Activated naive CD4-positive, alpha-beta T cell treated with anti-CD3 and anti-CD28 coated beads for 36 hours (primary cell): ENCODE measurements at regions not wholly inside any gene's neighbourhood (a gene's known extent, or its start where the extent isn't known, plus 50 kb on each side); places are given as distances from the start of the nearest gene placed in this dataset.

ENCODE experiments used
- CTCF ChIA-PET: fragments of 350-600 bp; sonication (Branson Sonifier 250); formaldehyde crosslinking; loops from one replicate; lab custom pipeline; 2021; ENCODE audit warnings: antibody characterized with exemption; lab: Charles Lee
- DNase-seq: peaks from one replicate; pipeline ENCODE4 v3.0.0-alpha.2; 2020
- H3K27ac Mint-ChIP-seq: one replicate; pipeline ENCODE4 v1.8.0; 2021; ENCODE audit warnings: mild to moderate bottlenecking, mixed read lengths
- H3K27me3 Mint-ChIP-seq: one replicate; pipeline ENCODE4 v1.8.0; 2021; ENCODE audit warnings: low read depth, mixed read lengths
- H3K36me3 Mint-ChIP-seq: one replicate; pipeline ENCODE4 v1.8.0; 2021; ENCODE audit warnings: low read depth, mixed read lengths
- H3K4me1 Mint-ChIP-seq: one replicate; pipeline ENCODE4 v1.8.0; 2021; ENCODE audit warnings: low read depth, mixed read lengths
- H3K4me3 Mint-ChIP-seq: one replicate; pipeline ENCODE4 v1.8.0; 2021; ENCODE audit warnings: mild to moderate bottlenecking, moderate library complexity, mixed read lengths
- H3K9me3 Mint-ChIP-seq: one replicate; pipeline ENCODE4 v1.8.0; 2021; ENCODE audit warnings: mixed read lengths
- intact Hi-C: fragments of 100-400 bp; cut with micrococcal nuclease; formaldehyde crosslinking; loops from one replicate; pipeline ENCODE4 v1.15.1; 2023

DNA sequence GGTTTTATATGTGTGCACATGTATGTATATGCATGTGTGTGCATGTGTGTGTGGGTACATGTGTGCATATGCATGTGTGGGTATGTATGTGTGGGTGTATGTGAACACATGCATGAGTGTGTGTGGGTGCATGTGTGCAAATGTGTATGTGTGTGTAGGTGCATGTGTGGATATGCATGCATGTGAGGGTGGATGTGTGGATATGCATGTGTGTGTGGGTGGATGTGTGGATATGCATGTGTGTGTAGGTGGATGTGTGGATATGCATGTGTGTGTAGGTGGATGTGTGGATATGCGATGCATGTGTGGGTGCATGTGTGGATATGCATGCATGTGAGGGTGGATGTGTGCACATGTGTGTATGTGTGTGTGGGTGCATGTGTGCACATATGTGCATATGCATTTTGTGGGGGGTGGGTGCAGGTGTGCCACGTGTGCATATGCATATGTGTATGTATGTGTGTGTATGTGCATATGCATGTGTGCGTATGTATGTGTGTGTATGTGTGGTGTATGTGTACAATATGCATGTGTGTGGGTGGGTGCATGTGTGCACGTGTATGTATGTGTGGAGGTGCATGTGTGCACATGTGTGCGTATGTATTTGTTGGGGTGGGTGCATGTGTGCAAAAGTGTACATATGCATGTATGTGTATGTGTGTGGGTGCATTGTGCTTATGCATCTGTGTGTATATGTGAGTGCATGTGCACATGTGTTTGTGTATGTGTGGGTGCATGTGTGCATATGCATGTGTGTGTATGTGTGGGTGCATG lies 144.2 kb downstream of the GAS1 start:
- H3K4me1 Mint-ChIP-seq = no peaks in the 10 kb centered on the region
- H3K27ac Mint-ChIP-seq = no peak overlapping the region
- H3K27me3 Mint-ChIP-seq = peaks cover 2% of the 10 kb centered on the region
- H3K4me3 Mint-ChIP-seq = no peak overlapping the region
- CTCF ChIA-PET = no interaction called here
- DNase-seq = no peak
- H3K36me3 Mint-ChIP-seq = no peaks in the 10 kb centered on the region
- intact Hi-C loops = no loop called here
- H3K9me3 Mint-ChIP-seq = peaks cover 8% of the 10 kb centered on the region

DNA sequence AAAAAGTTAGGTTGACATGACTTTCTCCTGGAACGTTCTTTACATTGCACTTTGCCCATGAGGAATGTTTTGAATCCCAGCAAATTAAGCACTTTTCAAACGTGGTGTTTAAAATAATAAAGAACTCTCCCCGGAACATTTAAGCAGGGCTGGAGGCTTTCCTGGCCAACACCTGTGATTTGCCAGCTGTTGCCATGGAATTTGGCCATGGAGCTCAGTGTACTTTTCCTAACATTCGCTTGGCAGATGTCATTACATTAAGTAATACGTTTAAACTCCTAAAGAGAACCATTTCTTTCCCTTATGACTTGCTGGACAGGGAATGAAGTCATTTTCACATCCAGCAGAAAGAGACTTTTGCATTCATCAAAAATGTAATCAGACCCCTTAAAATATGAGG lies 146.1 kb downstream of the GAS1 start:
- CTCF ChIA-PET = no interaction called here
- H3K4me3 Mint-ChIP-seq = no peak overlapping the region
- intact Hi-C loops = no loop called here
- no peak overlapping the region for H3K27ac Mint-ChIP-seq
- peaks cover 8% of the 10 kb centered on the region for H3K9me3 Mint-ChIP-seq
- no peaks in the 10 kb centered on the region for H3K36me3 Mint-ChIP-seq
- H3K4me1 Mint-ChIP-seq = no peaks in the 10 kb centered on the region
- DNase-seq = no peak
- peaks cover 5% of the 10 kb centered on the region for H3K27me3 Mint-ChIP-seq

DNA sequence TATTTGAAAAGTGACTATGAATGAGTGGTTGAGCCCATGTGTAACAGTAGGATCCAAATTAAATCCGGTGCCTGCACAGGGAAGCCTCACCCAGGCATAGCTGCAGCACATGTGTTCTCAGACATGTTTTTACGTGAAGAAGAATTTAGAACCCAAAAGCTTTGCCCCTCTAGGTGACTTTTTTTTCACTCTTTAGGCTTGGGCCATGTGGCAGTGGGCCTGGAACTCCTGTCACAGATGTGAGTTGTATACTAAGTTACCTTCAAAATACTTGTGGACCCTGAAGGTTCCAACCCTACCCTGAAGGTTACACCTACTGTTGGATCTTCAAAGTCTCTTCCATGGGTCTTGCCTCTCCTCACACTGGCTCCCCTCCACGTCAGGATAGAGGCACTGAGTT lies 146.6 kb downstream of the GAS1 start:
- Mint-ChIP-seq H3K4me3 (no peak overlapping the region), H3K4me1 (no peaks in the 10 kb centered on the region), H3K27ac (no peak overlapping the region), H3K27me3 (peaks cover 5% of the 10 kb centered on the region), H3K9me3 (peaks cover 8% of the 10 kb centered on the region), H3K36me3 (no peaks in the 10 kb centered on the region)
- intact Hi-C loops = no loop called here
- DNase-seq = no peak
- CTCF ChIA-PET = no interaction called here

DNA sequence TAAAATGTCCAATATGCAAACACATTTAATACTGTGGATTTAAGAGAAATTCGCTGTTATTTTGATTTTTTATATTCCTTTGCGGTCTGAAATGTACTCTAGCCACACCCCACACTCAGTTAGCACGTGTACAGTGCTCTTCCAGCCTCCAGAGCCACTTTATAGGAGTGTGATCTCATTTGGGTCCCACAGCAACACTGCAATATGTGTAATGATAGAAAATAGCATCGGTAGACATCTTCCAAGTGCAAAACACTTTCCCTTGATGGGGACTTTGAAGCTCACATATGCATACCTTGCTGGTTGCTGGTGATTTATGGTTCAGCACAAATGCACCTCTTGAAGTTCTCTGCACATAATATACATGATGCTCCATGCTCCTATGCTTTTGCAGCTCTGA lies 148.3 kb downstream of the GAS1 start:
- Mint-ChIP-seq H3K4me3 (no peak overlapping the region), H3K9me3 (peaks cover 8% of the 10 kb centered on the region), H3K36me3 (no peaks in the 10 kb centered on the region), H3K27me3 (peaks cover 6% of the 10 kb centered on the region), H3K4me1 (no peaks in the 10 kb centered on the region), H3K27ac (no peak overlapping the region)
- CTCF ChIA-PET = no interaction called here
- intact Hi-C loops = no loop called here
- DNase-seq = no peak

DNA sequence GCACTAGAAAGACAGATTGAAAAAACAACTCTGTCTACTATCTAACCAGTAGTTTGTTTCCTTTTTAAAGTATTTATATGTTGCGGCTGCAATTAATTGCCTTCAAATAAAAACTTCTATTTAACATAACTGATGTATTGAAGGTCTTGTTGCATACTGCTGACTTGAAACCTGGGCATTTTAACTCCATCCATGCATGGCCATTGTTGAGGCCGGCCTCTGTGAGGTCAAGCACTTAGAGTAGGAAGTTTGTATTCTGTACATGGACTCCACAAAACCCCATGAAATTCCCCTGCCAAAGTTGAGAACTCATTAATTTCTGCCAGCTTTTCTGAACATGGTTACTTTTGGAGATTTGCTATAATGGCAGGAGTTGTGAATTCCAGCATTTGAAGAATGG lies 150.6 kb downstream of the GAS1 start:
- CTCF ChIA-PET = no interaction called here
- Mint-ChIP-seq H3K27me3 (peaks cover 8% of the 10 kb centered on the region), H3K9me3 (no peaks in the 10 kb centered on the region), H3K4me3 (no peak overlapping the region), H3K4me1 (no peaks in the 10 kb centered on the region), H3K36me3 (no peaks in the 10 kb centered on the region), H3K27ac (no peak overlapping the region)
- intact Hi-C loops = no loop called here
- no peak for DNase-seq

DNA sequence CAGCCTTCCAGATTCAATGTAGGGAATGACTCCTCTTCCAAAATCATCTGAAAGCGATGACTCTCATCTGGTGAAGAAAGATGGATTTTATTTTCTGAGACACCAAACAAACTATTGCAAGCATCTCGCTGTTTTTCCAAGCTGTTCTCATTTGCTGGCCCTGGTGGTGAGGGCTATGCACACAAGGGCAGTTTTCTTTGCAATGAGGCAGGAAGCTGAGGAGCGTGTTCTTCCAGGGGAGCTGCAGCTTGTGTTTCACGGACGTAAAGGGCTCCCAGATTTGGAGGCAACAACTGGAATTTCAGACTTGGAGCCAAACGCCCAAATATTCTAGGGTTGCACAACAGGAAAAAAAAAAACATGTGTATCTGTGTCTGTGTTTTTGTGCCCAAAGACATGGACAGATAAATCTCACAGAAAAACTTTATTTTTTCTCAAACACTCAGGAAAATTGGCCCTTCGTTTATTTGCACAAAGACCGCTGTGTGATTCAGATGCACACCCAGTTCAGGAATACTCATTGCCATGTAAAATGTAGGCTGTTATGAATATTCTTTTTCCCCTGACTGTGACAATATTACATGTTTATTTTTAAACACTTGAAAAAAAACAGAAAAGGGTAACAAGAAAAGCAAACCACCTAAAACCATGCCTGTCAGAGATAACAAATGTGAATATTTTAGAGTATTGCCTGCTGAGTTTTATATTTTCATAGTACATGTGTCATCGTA lies 151.3 kb downstream of the GAS1 start:
- CTCF ChIA-PET = no interaction called here
- intact Hi-C loops = no loop called here

DNA sequence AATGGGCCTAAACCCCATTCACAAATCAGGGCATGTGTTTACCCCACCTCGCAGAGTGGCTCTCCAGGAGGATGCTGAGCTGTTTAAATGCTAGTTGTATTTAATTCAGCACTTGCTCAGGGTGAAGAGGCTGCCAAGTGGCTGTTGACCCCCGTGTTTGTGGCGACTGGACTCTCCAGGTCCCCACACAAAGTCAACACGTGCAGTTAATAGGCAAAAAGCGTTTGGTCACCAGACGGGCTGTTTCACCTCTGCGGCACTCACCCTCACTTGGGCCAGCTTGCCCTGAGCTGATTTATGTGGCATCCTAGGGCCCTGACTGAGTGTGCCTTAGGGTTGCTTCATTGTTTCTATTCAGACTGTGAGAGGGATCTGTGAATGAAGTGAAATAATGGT lies 152.3 kb downstream of the GAS1 start:
- DNase-seq = no peak
- intact Hi-C loops = no loop called here
- no peaks in the 10 kb centered on the region for H3K9me3 Mint-ChIP-seq
- no peaks in the 10 kb centered on the region for H3K4me1 Mint-ChIP-seq
- no peaks in the 10 kb centered on the region for H3K36me3 Mint-ChIP-seq
- peaks cover 20% of the 10 kb centered on the region for H3K27me3 Mint-ChIP-seq
- CTCF ChIA-PET = no interaction called here
- H3K4me3 Mint-ChIP-seq = no peak overlapping the region
- no peak overlapping the region for H3K27ac Mint-ChIP-seq

More for the DNA sequence above, 151.3 kb downstream of the GAS1 start:
- peaks cover 13% of the 10 kb centered on the region for H3K27me3 Mint-ChIP-seq
- H3K36me3 Mint-ChIP-seq = no peaks in the 10 kb centered on the region
- no peaks in the 10 kb centered on the region for H3K4me1 Mint-ChIP-seq
- H3K9me3 Mint-ChIP-seq = no peaks in the 10 kb centered on the region
- H3K4me3 Mint-ChIP-seq = no peak overlapping the region
- DNase-seq = no peak
- no peak overlapping the region for H3K27ac Mint-ChIP-seq

DNA sequence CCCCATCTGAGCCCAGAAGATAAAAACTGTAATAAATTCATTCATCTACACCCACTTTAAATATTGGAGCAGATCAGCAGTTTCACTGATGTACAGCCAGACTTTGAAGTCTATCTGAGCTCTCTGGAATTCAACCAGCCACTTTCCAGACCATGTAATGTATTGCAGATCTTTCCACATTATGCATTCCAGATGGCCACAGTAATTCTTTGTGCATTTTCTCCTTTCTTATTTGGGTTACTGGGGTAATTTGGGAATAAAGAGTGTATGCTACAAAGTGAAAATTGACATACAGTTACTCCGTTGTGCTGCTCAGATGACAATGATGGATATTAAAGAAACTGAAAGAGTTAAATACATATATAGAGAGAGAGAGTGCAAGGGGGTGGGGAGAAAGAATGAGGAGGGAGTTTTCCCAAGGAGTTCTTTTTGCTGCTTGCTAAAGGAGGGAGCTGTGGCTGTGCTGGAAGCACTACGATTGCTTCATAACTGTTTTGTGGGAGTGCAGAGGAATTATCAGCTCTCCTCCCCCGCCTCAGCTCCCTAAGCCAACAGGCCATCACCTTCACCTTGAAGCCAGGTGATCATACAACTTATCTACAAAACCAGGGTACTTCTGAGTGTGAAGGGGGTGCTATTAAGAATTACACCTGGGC lies 152.8 kb downstream of the GAS1 start:
- no peaks in the 10 kb centered on the region for H3K9me3 Mint-ChIP-seq
- CTCF ChIA-PET = no interaction called here
- no peak overlapping the region for H3K27ac Mint-ChIP-seq
- no peaks in the 10 kb centered on the region for H3K36me3 Mint-ChIP-seq
- no peak for DNase-seq
- no peaks in the 10 kb centered on the region for H3K4me1 Mint-ChIP-seq
- H3K27me3 Mint-ChIP-seq = peaks cover 22% of the 10 kb centered on the region
- no peak overlapping the region for H3K4me3 Mint-ChIP-seq
- intact Hi-C loops = no loop called here

DNA sequence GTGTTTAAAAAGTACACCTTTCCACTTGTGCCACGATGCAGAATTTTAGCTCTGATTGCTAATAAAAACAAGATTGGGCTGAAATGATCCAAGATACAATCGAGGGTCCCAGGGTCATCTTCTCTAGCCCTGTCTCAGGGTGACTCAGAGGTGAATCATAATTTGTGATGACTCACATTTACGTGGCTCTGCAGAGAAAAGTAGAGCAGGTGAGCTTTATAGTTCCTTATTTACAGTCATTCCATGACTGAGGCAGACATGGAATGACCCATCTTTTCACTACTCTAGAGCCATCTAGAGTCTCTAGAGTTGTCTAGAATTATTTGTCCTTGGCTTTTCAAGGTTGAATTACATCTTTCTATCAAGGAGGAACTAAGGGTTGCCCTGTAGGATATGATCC lies 155.2 kb downstream of the GAS1 start:
- no peaks in the 10 kb centered on the region for H3K36me3 Mint-ChIP-seq
- no peak overlapping the region for H3K27ac Mint-ChIP-seq
- CTCF ChIA-PET = interaction anchor here (0.9 to 1.0 kb wide), 2 partner anchors 15 to 378 kb away, joined by 3 read pairs; no protein-coding TSS in a partner anchor
- H3K4me3 Mint-ChIP-seq = no peak overlapping the region
- no peaks in the 10 kb centered on the region for H3K9me3 Mint-ChIP-seq
- no peak for DNase-seq
- intact Hi-C loops = no loop called here
- peaks cover 23% of the 10 kb centered on the region for H3K27me3 Mint-ChIP-seq
- no peaks in the 10 kb centered on the region for H3K4me1 Mint-ChIP-seq

DNA sequence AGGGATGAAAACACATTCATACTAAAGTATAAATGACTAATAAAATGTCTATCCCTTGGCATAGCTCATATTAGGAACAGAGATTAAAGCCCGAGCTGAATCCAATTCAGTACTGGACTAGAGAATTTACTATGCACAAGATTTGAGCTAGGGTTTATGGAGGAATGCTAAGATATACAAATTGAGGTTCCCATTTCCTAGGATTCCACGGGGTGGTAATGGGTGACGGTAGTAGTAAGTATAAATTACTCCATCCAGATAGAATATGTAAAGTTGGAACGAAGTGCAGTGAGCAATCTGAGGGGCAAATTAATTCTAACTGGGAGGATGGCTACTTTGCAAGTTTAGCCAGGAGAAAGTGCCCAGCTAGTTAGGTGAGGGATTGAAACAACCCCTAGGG lies 156.5 kb downstream of the GAS1 start:
- Mint-ChIP-seq H3K36me3 (no peaks in the 10 kb centered on the region), H3K4me1 (no peaks in the 10 kb centered on the region), H3K27ac (no peak overlapping the region), H3K27me3 (peaks cover 25% of the 10 kb centered on the region), H3K9me3 (no peaks in the 10 kb centered on the region), H3K4me3 (no peak overlapping the region)
- intact Hi-C loops = no loop called here
- CTCF ChIA-PET = no interaction called here
- DNase-seq = no peak

DNA sequence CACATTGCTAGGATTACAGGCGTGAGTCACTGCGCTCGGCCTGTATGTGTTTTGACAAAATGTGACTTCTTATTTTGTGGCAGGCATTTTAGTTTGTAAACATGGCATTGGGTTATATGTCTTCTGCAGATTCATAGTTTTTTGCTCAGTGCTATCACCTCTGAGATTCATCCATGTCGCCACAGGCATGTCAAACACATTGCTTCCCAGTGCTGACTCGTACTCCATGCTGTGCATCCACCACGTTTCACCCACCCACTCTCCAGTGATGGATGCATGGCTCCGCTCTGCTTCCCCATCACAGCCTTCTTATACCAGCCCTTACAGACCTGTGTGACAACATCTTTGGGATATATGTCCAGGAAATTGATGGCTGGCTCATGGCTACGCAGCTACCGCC lies 158.8 kb downstream of the GAS1 start:
- intact Hi-C loops = no loop called here
- no peaks in the 10 kb centered on the region for H3K9me3 Mint-ChIP-seq
- no peak overlapping the region for H3K4me3 Mint-ChIP-seq
- H3K4me1 Mint-ChIP-seq = no peaks in the 10 kb centered on the region
- H3K27ac Mint-ChIP-seq = no peak overlapping the region
- no peak for DNase-seq
- H3K27me3 Mint-ChIP-seq = peaks cover 24% of the 10 kb centered on the region
- CTCF ChIA-PET = no interaction called here
- H3K36me3 Mint-ChIP-seq = no peaks in the 10 kb centered on the region

DNA sequence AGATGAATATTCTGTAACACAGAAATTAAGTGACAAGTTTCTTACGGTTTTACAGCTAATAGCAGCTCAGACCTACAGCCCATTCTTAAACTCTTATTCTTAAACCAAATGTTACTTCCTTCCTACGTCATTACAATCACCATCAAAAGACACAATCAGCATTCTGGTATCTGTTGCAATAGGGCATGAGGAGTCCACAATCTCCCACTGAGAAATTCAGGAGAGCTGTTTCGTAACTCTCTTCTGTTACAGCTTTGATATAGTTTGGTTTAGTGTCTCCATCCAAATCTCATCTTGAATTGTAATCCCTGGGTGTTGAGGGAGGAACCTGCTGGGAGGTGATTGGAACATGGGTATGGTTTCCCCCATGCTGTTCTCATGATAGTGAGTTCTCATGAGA lies 163.4 kb downstream of the GAS1 start:
- Mint-ChIP-seq H3K4me1 (no peaks in the 10 kb centered on the region), H3K27ac (no peak overlapping the region), H3K4me3 (no peak overlapping the region), H3K27me3 (peaks cover 16% of the 10 kb centered on the region), H3K36me3 (no peaks in the 10 kb centered on the region), H3K9me3 (no peaks in the 10 kb centered on the region)
- no peak for DNase-seq
- intact Hi-C loops = no loop called here
- CTCF ChIA-PET = no interaction called here

DNA sequence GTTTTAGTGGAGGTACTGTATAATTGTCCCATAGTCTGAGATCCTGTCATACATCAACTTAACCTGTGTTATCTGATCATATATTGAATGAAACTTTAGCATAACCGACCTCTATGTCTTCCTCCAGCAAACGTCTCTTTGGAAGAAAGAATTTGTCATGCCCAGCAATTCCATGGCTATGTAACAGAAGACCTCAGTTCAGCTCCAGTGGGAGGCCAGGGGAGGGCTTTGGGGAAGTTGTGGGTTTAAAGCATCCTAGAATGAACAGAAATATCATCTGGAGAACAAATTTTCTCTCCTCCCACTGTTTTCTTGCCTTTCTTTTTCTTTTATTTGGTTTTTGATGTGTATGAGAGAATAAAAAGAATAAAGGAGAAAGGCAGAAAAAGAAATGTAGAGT lies 164.5 kb downstream of the GAS1 start:
- Mint-ChIP-seq H3K4me3 (no peak overlapping the region), H3K9me3 (no peaks in the 10 kb centered on the region), H3K36me3 (no peaks in the 10 kb centered on the region), H3K4me1 (no peaks in the 10 kb centered on the region), H3K27ac (no peak overlapping the region), H3K27me3 (peaks cover 16% of the 10 kb centered on the region)
- DNase-seq = no peak
- CTCF ChIA-PET = no interaction called here
- intact Hi-C loops = no loop called here
